Ovary (tissue), 3 donors: ENCODE measurements at regions not wholly inside any gene's neighbourhood (a gene's known extent, or its start where the extent isn't known, plus 50 kb on each side); places are given as distances from the start of the nearest gene placed in this dataset.

ENCODE experiments used
- CTCF ChIP-seq, 3 donors: fragments of 450-650 bp in 2 of 3; fragments of 200-600 bp in 1 of 3; IDR thresholded peaks; one replicate each; pipeline versions ENCODE4 v1.5.1 to v1.8.0; 2016 to 2022; ENCODE audit warnings: antibody characterized with exemption in 3 of 3, mild to moderate bottlenecking in 1 of 3
- EP300 ChIP-seq: sonication (generic); formaldehyde crosslinking; IDR thresholded peaks from one replicate; pipeline ENCODE4 v1.6.1; 2017; ENCODE audit warnings: antibody characterized with exemption
- POLR2A ChIP-seq: fragments of 450-650 bp; IDR thresholded peaks from one replicate; pipeline ENCODE4 v1.6.1; 2017; ENCODE audit warnings: antibody characterized with exemption, mild to moderate bottlenecking, moderate library complexity
- donor health status: DM: no; HTN: no; CAD: no.

DNA sequence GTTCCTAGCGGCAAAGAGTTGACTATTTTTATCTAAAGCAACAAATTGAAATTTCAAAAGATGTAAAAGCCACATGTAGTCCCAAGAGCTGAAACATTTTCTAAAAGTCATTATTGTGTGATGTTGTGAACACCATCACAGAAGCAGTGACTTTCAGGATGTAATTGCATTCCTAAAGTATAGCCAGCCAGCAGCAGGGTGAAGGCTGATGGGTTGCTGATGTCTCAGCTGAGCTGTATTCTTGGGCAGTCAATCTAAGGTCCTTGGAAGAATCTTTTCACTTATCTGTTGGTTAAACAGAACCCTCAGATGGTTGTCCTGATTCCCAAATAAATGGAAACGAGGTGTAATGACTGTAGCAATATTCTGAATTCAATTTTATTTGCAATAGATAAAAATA, 237.4 kb upstream of the WWC1 start:
- TF ChIP-seq CTCF (IDR thresholded peaks at IDR 0.05) (no peak), POLR2A (no peak), EP300 (no peak)
